SU-DHL-6 (cell line): ENCODE measurements at regions not wholly inside any gene's neighbourhood (a gene's known extent, or its start where the extent isn't known, plus 50 kb on each side); places are given as distances from the start of the nearest gene placed in this dataset.

Source experiments
- H2AFZ ChIP-seq: fragments of 200-600 bp; sonication (generic); 2 replicates; pipeline ENCODE4 v1.6.1; 2014; ENCODE audit warnings: low read depth, mild to moderate bottlenecking, moderate library complexity, mixed read lengths, antibody characterized with exemption, low read length; ENCODE audit not compliant: severe bottlenecking
- H3F3A ChIP-seq: fragments of 200-600 bp; shearing (Covaris generic); 2 replicates; pipeline ENCODE4 v1.6.0; 2016; ENCODE audit warnings: antibody characterized with exemption, mild to moderate bottlenecking; ENCODE audit not compliant: insufficient read depth
- H3K27ac ChIP-seq: fragments of 200-600 bp; sonication (generic); 2 replicates; pipeline ENCODE4 v1.5.1; 2016; ENCODE audit warnings: low read depth, mild to moderate bottlenecking, low read length, moderate library complexity, mixed read lengths
- H3K27me3 ChIP-seq: fragments of 200-600 bp; sonication (generic), shearing (Covaris generic); 2 replicates; pipeline ENCODE4 v1.6.0; 2014; ENCODE audit warnings: mild to moderate bottlenecking, low read length
- H3K36me3 ChIP-seq: fragments of 200-600 bp; sonication (generic); 2 replicates; pipeline ENCODE4 v1.6.1; 2014; ENCODE audit warnings: mild to moderate bottlenecking, low read length, mixed read lengths
- H3K4me2 ChIP-seq: fragments of 300-600, 200-600 bp; shearing (Covaris generic), sonication (generic); 2 replicates; pipeline ENCODE4 v1.6.0; 2014; ENCODE audit warnings: low read length, low read depth, mild to moderate bottlenecking; ENCODE audit not compliant: poor library complexity, severe bottlenecking
- H3K4me3 ChIP-seq: fragments of 200-600 bp; sonication (generic); 2 replicates; pipeline ENCODE4 v1.5.1; 2014; ENCODE audit warnings: antibody characterized with exemption, low read length, mild to moderate bottlenecking, mixed read lengths; ENCODE audit not compliant: insufficient read depth, poor library complexity, severe bottlenecking
- H3K79me2 ChIP-seq: fragments of 200-600 bp; sonication (generic); 2 replicates; pipeline ENCODE4 v1.6.1; 2014; ENCODE audit warnings: mild to moderate bottlenecking, low read length, moderate library complexity; ENCODE audit not compliant: insufficient read depth
- H3K9ac ChIP-seq: fragments of 200-600 bp; sonication (generic); 2 replicates; pipeline ENCODE4 v1.7.0; 2014; ENCODE audit warnings: mild to moderate bottlenecking, low read length
- H3K9me2 ChIP-seq: fragments of 200-600 bp; sonication (generic); replicated peaks from 2 replicates; pipeline ENCODE4 v1.6.1; 2014; ENCODE audit warnings: low read length; ENCODE audit not compliant: insufficient read depth
- H3K9me3 ChIP-seq: fragments of 200-600 bp; sonication (generic); 2 replicates; pipeline ENCODE4 v1.6.1; 2014; ENCODE audit warnings: low read length, mixed read lengths; ENCODE audit not compliant: insufficient read depth
- H4K20me1 ChIP-seq: fragments of 200-600 bp; sonication (generic); 2 replicates; pipeline ENCODE4 v1.6.1; 2014; ENCODE audit warnings: low read depth, mild to moderate bottlenecking, antibody characterized with exemption, low read length, moderate library complexity, mixed read lengths
- CTCF ChIP-seq: fragments of 200-600 bp; sonication (generic); IDR thresholded peaks from one replicate; pipeline ENCODE4 v1.5.1; 2017; ENCODE audit warnings: antibody characterized with exemption, mild to moderate bottlenecking, low read length, moderate library complexity; ENCODE audit not compliant: insufficient read depth, poor library complexity, severe bottlenecking
- EZH2phosphoT487 ChIP-seq: fragments of 200-600 bp; sonication (generic), shearing (Covaris generic); conservative IDR thresholded peaks from 2 replicates; pipeline ENCODE4 v1.6.1; 2018; ENCODE audit warnings: mild to moderate bottlenecking, antibody characterized with exemption, low read length, moderate library complexity, mixed read lengths

- no peak overlapping the region for H3K9ac ChIP-seq
- H2AFZ ChIP-seq = no peak overlapping the region
- no peaks in the 10 kb centered on the region for H4K20me1 ChIP-seq
- no peak overlapping the region for H3K27ac ChIP-seq
- H3F3A ChIP-seq = no peaks in the 10 kb centered on the region
- no peak overlapping the region for H3K4me3 ChIP-seq
- no peaks in the 10 kb centered on the region for H3K9me2 ChIP-seq
- TF ChIP-seq CTCF (no peak), EZH2phosphoT487 (no peak)
- no peaks in the 10 kb centered on the region for H3K36me3 ChIP-seq
- no peaks in the 10 kb centered on the region for H3K27me3 ChIP-seq
- no peaks in the 10 kb centered on the region for H3K79me2 ChIP-seq
- H3K4me2 ChIP-seq = no peak overlapping the region
- H3K9me3 ChIP-seq = no peaks in the 10 kb centered on the region
These were observed 348.1 kb upstream of the PTGER4 start for GRCh38 chr5:40331616-40332015.

GRCh38 chr5:40321514-40321913 lies 358.2 kb upstream of the PTGER4 start:
- H3K27ac ChIP-seq = no peak overlapping the region
- H3K9me2 ChIP-seq = 0 out of 2 replicates have a peak, but pooled peaks cover 5% of the 10 kb centered on the region
- H3K9me3 ChIP-seq = 0 out of 2 replicates have a peak, but pooled peaks cover 4% of the 10 kb centered on the region
- no peak overlapping the region for H3K4me3 ChIP-seq
- no peaks in the 10 kb centered on the region for H3K79me2 ChIP-seq
- no peak overlapping the region for H3K4me2 ChIP-seq
- no peaks in the 10 kb centered on the region for H3K36me3 ChIP-seq
- no peak overlapping the region for H2AFZ ChIP-seq
- H3K9ac ChIP-seq = no peak overlapping the region
- H3K27me3 ChIP-seq = no peaks in the 10 kb centered on the region
- no peaks in the 10 kb centered on the region for H4K20me1 ChIP-seq
- no peaks in the 10 kb centered on the region for H3F3A ChIP-seq
- TF ChIP-seq EZH2phosphoT487 (no peak), CTCF (no peak)

GRCh38 chr5:40318395-40318794 lies 361.3 kb upstream of the PTGER4 start:
- no peak for TF ChIP-seq EZH2phosphoT487
- TF ChIP-seq CTCF = no peak
- H3K27me3 ChIP-seq = no peaks in the 10 kb centered on the region

GRCh38 chr5:40317023-40317422 lies 362.7 kb upstream of the PTGER4 start:
- Histone ChIP-seq H3K9me3 (no peaks in the 10 kb centered on the region), H3K4me3 (no peak overlapping the region)

More at GRCh38 chr5:40318395-40318794, 361.3 kb upstream of the PTGER4 start:
- H3K9ac ChIP-seq = no peak overlapping the region
- no peak overlapping the region for H2AFZ ChIP-seq
- no peaks in the 10 kb centered on the region for H3K9me3 ChIP-seq
- no peak overlapping the region for H3K4me3 ChIP-seq
- H3K27ac ChIP-seq = no peak overlapping the region
- H4K20me1 ChIP-seq = no peaks in the 10 kb centered on the region
- H3F3A ChIP-seq = no peaks in the 10 kb centered on the region
- no peaks in the 10 kb centered on the region for H3K36me3 ChIP-seq
- no peak overlapping the region for H3K4me2 ChIP-seq
- H3K79me2 ChIP-seq = no peaks in the 10 kb centered on the region
- no peaks in the 10 kb centered on the region for H3K9me2 ChIP-seq

More at GRCh38 chr5:40317023-40317422, 362.7 kb upstream of the PTGER4 start:
- H3K36me3 ChIP-seq = no peaks in the 10 kb centered on the region
- no peak overlapping the region for H2AFZ ChIP-seq
- no peaks in the 10 kb centered on the region for H3F3A ChIP-seq
- no peak for TF ChIP-seq EZH2phosphoT487
- H3K27me3 ChIP-seq = no peaks in the 10 kb centered on the region
- H3K27ac ChIP-seq = no peak overlapping the region
- no peaks in the 10 kb centered on the region for H3K9me2 ChIP-seq
- H4K20me1 ChIP-seq = no peaks in the 10 kb centered on the region
- no peak overlapping the region for H3K4me2 ChIP-seq
- H3K9ac ChIP-seq = no peak overlapping the region
- H3K79me2 ChIP-seq = no peaks in the 10 kb centered on the region
